B cell (primary cell): ENCODE measurements at regions not wholly inside any gene's neighbourhood (a gene's known extent, or its start where the extent isn't known, plus 50 kb on each side); places are given as distances from the start of the nearest gene placed in this dataset.

Experiments
- ATAC-seq: fragments of 200-7000 bp; cut with Tn5 transposase; one replicate; pipeline ENCODE4 v1.10.0; 2021; ENCODE audit warnings: low read depth, mild to moderate bottlenecking, moderate number of reproducible peaks, moderate library complexity
- CTCF ChIA-PET: fragments of 350-600 bp; sonication (Branson Sonifier 250); formaldehyde crosslinking; loops from one replicate; lab custom pipeline; 2021; ENCODE audit warnings: antibody characterized with exemption, inconsistent platforms; lab: Charles Lee
- POLR2A ChIA-PET: fragments of 350-600 bp; sonication (Branson Sonifier 250); formaldehyde crosslinking; loops from one replicate; lab custom pipeline; 2021; ENCODE audit warnings: antibody characterized with exemption; lab: Charles Lee
- DNase-seq: peaks from one replicate; pipeline ENCODE4 v3.0.0; 2013
- H2AFZ ChIP-seq: 2 replicates; pipeline ENCODE4 v1.6.1; 2012; ENCODE audit warnings: mild to moderate bottlenecking, low read depth, low read length; ENCODE audit not compliant: insufficient read depth, poor library complexity, severe bottlenecking
- H3K27ac ChIP-seq, 2 donors: 1 replicate in 1 of 2; 2 replicates in 1 of 2; pipeline ENCODE4 v1.5.1; 2012 to 2013; ENCODE audit warnings: low read length in 2 of 2, mild to moderate bottlenecking in 2 of 2, moderate library complexity in 1 of 2
- H3K27me3 ChIP-seq, 4 experiments: fragments of 200-600 bp in 1 of 4; sonication (generic) in 1 of 4; replicated peaks in 1 of 4; 1 replicate in 2 of 4; 2 replicates in 2 of 4; pipeline versions ENCODE4 v1.6.1 to v1.7.0; 2013 to 2016; ENCODE audit warnings: low read length in 3 of 4, mild to moderate bottlenecking in 2 of 4, mixed read lengths in 1 of 4, moderate library complexity in 1 of 4; ENCODE audit not compliant: insufficient read depth in 4 of 4, control insufficient read depth in 3 of 4; ENCODE audit errors: control extremely low read depth in 1 of 4
- H3K36me3 ChIP-seq, 2 experiments: replicated peaks in 1 of 2; 1 replicate in 1 of 2; 2 replicates in 1 of 2; pipeline versions ENCODE4 v1.6.1 to v1.7.1; 2013; ENCODE audit warnings: low read length in 1 of 2; ENCODE audit not compliant: insufficient read depth in 2 of 2, control insufficient read depth in 1 of 2; ENCODE audit errors: control extremely low read depth in 1 of 2, extremely low read depth in 1 of 2
- H3K4me1 ChIP-seq, 2 donors: fragments of 200-600 bp in 1 of 2; sonication (generic) in 1 of 2; 1 replicate in 1 of 2; 2 replicates in 1 of 2; pipeline versions ENCODE4 v1.5.1 to v1.6.1; 2013 to 2017; ENCODE audit warnings: low read length in 2 of 2; ENCODE audit not compliant: control insufficient read depth in 2 of 2, insufficient read depth in 2 of 2
- H3K4me2 ChIP-seq: replicated peaks from 2 replicates; pipeline ENCODE3; 2012; ENCODE audit warnings: mild to moderate bottlenecking, low read depth, low read length; ENCODE audit not compliant: poor library complexity, severe bottlenecking
- H3K4me3 ChIP-seq, 5 experiments: fragments of 200-600 bp in 1 of 5; sonication (generic) in 1 of 5; 1 replicate in 3 of 5; 2 replicates in 2 of 5; pipeline versions ENCODE4 v1.5.1 to v1.7.0; 2011 to 2016; ENCODE audit warnings: low read length in 4 of 5, mild to moderate bottlenecking in 4 of 5, low read depth in 2 of 5, control low read depth in 1 of 5, moderate library complexity in 1 of 5; ENCODE audit not compliant: insufficient read depth in 1 of 5; ENCODE audit errors: control extremely low read depth in 1 of 5, extremely low read depth in 1 of 5
- H3K79me2 ChIP-seq: fragments of 200-600 bp; sonication (generic); one replicate; pipeline ENCODE4 v1.6.0; 2016; ENCODE audit warnings: low read length; ENCODE audit not compliant: control insufficient read depth, insufficient read depth
- H3K9ac ChIP-seq: fragments of 200-600 bp; sonication (generic); 2 replicates; pipeline ENCODE4 v1.6.1; 2017; ENCODE audit warnings: mild to moderate bottlenecking, low read length, moderate library complexity
- H3K9me3 ChIP-seq, 3 donors: one replicate each; pipeline versions ENCODE4 v1.6.1 to v1.7.1; 2013; ENCODE audit warnings: low read length in 2 of 3; ENCODE audit not compliant: control insufficient read depth in 2 of 3, insufficient read depth in 1 of 3; ENCODE audit errors: control extremely low read depth in 1 of 3
- H4K20me1 ChIP-seq: 2 replicates; pipeline ENCODE4 v1.6.0; 2012; ENCODE audit warnings: mild to moderate bottlenecking, low read length; ENCODE audit not compliant: insufficient read depth, control insufficient read depth, poor library complexity, severe bottlenecking
- H3K27ac Mint-ChIP-seq: one replicate; pipeline ENCODE4 v1.8.0; 2021; ENCODE audit warnings: mixed read lengths
- H3K27me3 Mint-ChIP-seq: one replicate; pipeline ENCODE4 v1.8.0; 2021; ENCODE audit warnings: mixed read lengths
- H3K4me1 Mint-ChIP-seq: one replicate; pipeline ENCODE4 v1.8.0; 2021; ENCODE audit warnings: mixed read lengths
- H3K4me3 Mint-ChIP-seq: one replicate; pipeline ENCODE4 v1.8.0; 2021; ENCODE audit warnings: mixed read lengths
- H3K9me3 Mint-ChIP-seq: one replicate; pipeline ENCODE4 v1.8.0; 2022; ENCODE audit warnings: mixed read lengths; ENCODE audit not compliant: insufficient read depth
- EZH2 ChIP-seq: IDR thresholded peaks from 2 replicates; pipeline ENCODE4 v1.6.1; 2012; ENCODE audit warnings: borderline replicate concordance, low read depth, mild to moderate bottlenecking, moderate library complexity, low read length; ENCODE audit not compliant: insufficient read depth, poor library complexity, severe bottlenecking
- WGBS: methylation state at CpG from one replicate; pipeline ENCODE4 v1.1.5; 2013; ENCODE audit warnings: missing lambda C conversion rate; ENCODE audit not compliant: insufficient coverage; 5-methylcytosine and 5-hydroxymethylcytosine counted together
- intact Hi-C: fragments of 100-400 bp; cut with micrococcal nuclease; formaldehyde crosslinking; loops from one replicate; pipeline ENCODE4 v1.10.0; 2022
- TF ChIP-seq, protein P1 (sequence below): fragments of 200-600 bp; IDR thresholded peaks from one replicate; pipeline ENCODE4 v1.8.0; 2022; ENCODE audit warnings: antibody characterized with exemption, mild to moderate bottlenecking

DNA sequence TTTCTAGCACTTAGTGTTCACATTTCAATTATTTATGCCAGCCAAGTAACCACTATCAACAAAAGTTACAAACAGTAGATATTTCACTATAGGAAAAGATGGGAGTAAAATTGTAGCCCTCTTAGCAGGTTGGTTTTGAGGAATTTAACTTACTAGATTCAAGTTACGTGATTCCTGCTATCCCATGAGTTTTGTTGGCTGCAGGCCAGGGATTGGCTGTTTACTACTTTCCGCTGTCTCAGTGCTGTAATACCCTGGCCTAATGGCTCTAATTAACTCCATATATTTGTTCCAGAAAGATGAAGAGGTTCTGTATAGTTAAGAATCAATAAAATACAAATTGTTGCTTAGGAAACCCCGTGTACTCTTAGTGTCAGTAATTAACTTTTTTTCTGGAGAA lies 55.5 kb upstream of the MAGED1 start:
- no CpG with 5 or more reads among the region's 3 CpGs for WGBS
- Mint-ChIP-seq H3K4me1 (no peaks in the 10 kb centered on the region), H3K4me3 (no peak overlapping the region), H3K9me3 (no peaks in the 10 kb centered on the region), H3K27ac (no peak overlapping the region), H3K27me3 (no peaks in the 10 kb centered on the region)
- intact Hi-C loops, result no loop called here
- ATAC-seq, result no peak
- DNase-seq, result no peak
- Histone ChIP-seq H3K9me3 (no peaks in the 10 kb centered on the region), H2AFZ (no peak overlapping the region), H4K20me1 (no peaks in the 10 kb centered on the region), H3K4me3 (no peak overlapping the region), H3K9ac (no peak overlapping the region), H3K79me2 (no peaks in the 10 kb centered on the region), H3K4me2 (no peak overlapping the region), H3K36me3 (peaks cover 0 to 1% of the 10 kb centered on the region in 2 experiments), H3K27ac (no peak overlapping the region), H3K27me3 (no peaks in the 10 kb centered on the region), H3K4me1 (no peaks in the 10 kb centered on the region)
- no peak for TF ChIP-seq EZH2
- TF ChIP-seq, protein P1, sequence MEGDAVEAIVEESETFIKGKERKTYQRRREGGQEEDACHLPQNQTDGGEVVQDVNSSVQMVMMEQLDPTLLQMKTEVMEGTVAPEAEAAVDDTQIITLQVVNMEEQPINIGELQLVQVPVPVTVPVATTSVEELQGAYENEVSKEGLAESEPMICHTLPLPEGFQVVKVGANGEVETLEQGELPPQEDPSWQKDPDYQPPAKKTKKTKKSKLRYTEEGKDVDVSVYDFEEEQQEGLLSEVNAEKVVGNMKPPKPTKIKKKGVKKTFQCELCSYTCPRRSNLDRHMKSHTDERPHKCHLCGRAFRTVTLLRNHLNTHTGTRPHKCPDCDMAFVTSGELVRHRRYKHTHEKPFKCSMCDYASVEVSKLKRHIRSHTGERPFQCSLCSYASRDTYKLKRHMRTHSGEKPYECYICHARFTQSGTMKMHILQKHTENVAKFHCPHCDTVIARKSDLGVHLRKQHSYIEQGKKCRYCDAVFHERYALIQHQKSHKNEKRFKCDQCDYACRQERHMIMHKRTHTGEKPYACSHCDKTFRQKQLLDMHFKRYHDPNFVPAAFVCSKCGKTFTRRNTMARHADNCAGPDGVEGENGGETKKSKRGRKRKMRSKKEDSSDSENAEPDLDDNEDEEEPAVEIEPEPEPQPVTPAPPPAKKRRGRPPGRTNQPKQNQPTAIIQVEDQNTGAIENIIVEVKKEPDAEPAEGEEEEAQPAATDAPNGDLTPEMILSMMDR, result no peak
- ChIA-PET CTCF (no interaction called here), POLR2A (no interaction called here)
